ENCODE measurements at regions not wholly inside any gene's neighbourhood (a gene's known extent, or its start where the extent isn't known, plus 50 kb on each side); places are given as distances from the start of the nearest gene placed in this dataset.
"Not testable (repeated sequence)": the region's sequence is repeated elsewhere in the genome, so short reads cannot be mapped to it uniquely, and the experiment has no call there.

DNA sequence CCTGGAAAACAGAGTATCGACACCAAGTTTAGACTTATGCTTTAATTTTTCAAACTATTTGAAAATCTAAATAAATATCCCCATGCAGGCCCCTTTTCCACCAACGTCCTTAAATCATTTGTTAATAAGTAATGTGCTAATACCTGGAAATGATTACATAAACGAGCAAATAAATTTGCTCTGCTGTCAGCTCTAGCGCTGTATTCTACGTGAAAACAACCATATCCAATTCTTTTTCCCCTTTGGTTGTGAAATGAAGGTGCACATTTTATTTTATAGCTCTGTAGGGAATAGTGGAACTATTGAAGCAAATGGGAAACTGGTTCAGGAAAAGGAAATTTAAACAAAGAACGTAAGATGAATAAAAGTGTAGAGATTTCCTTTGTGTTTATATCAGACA, 137.7 kb upstream of the ZNF608 start:
- H3K27me3 Mint-ChIP-seq (ENCODE audit: low read depth) = no peaks in the 10 kb centered on the region
- ATAC-seq (replicated peaks in 1 of 2) = no peak
- H3K4me1 Mint-ChIP-seq (ENCODE audit: low read depth) = no peaks in the 10 kb centered on the region
- no peaks in the 10 kb centered on the region for H3K9me3 Mint-ChIP-seq
- H3K4me3 Mint-ChIP-seq = no peak overlapping the region
- H3K27ac Mint-ChIP-seq = no peak overlapping the region
- H3K36me3 Mint-ChIP-seq (ENCODE audit: insufficient read depth in 2 of 2) = no peaks in the 10 kb centered on the region
- DNase-seq = no peak

DNA sequence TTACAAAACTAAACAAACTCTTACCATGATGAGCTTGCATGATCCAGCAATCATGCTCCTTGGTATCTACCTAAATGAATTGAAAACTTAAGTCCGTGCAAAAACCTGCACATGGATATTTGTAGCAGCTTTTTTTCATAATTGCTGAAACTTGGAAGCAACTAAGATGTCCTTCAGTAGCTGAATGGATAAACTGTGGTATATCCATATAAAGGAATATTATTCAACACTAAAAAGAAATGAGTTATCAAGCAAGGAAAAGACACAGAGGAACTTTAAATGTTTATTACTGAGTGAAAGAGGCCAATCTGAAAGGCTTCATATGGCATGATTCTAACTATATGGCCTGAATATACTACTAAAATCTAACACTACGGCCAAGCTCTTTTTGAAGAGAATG, 139.1 kb upstream of the ZNF608 start:
- H3K27ac Mint-ChIP-seq = no peak overlapping the region
- H3K27me3 Mint-ChIP-seq (ENCODE audit: low read depth) = no peaks in the 10 kb centered on the region
- no peak for ATAC-seq (replicated peaks in 1 of 2)

DNA sequence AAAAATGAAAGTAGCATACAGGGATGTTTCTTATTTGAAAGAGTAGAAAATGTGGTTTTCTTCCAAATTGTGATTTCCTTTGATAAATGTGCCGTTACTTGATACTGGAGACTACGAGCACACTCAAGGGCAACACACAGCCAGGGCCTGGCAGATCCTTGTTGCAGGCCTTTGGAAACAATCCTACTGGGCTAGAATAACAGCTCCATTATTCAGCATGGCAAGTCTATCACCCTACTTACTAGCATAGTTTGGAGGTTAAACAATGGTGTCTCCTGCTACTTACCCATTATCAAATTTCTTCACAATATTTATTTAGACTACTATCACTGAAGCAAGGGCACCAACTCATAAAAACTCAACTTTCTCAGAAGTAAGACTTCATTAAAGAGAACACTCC, 140.8 kb upstream of the ZNF608 start:
- Mint-ChIP-seq H3K4me1 (ENCODE audit: low read depth) (no peaks in the 10 kb centered on the region), H3K27ac (no peak overlapping the region), H3K27me3 (ENCODE audit: low read depth) (no peaks in the 10 kb centered on the region), H3K36me3 (ENCODE audit: insufficient read depth in 2 of 2) (no peaks in the 10 kb centered on the region), H3K9me3 (no peaks in the 10 kb centered on the region), H3K4me3 (no peak overlapping the region)
- DNase-seq (no peak), ATAC-seq (replicated peaks in 1 of 2) (no peak)

More for the DNA sequence above, 139.1 kb upstream of the ZNF608 start:
- no peaks in the 10 kb centered on the region for H3K36me3 Mint-ChIP-seq (ENCODE audit: insufficient read depth in 2 of 2)
- H3K4me3 Mint-ChIP-seq = no peak overlapping the region
- no peaks in the 10 kb centered on the region for H3K9me3 Mint-ChIP-seq
- no peak for DNase-seq
- no peaks in the 10 kb centered on the region for H3K4me1 Mint-ChIP-seq (ENCODE audit: low read depth)

DNA sequence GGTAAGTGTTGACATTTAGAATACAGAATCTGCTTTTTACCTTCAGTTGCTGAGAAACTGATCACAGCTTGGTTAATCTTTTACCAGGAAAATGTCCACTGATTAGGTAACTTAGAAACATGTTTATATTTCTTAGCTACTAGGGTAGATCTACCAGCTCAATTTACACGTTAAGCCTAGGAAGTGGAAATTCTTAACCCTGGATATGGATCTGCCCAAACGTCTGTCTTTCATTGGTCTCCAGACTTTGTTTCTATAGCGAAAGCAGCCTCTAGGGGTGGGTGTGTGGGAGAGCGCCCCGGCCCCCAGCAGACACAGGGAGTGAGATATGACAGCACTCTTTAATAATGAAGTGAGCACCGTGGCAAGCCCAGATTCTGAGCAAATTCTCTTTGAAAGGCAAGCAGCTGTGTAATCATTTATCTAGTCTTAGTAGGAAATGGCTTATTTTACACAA, 141.6 kb upstream of the ZNF608 start:
- DNase-seq = no peak
- no peak for ATAC-seq (replicated peaks in 1 of 2)
- Mint-ChIP-seq H3K4me1 (ENCODE audit: low read depth) (no peaks in the 10 kb centered on the region), H3K9me3 (no peaks in the 10 kb centered on the region), H3K27me3 (ENCODE audit: low read depth) (no peaks in the 10 kb centered on the region), H3K27ac (no peak overlapping the region), H3K36me3 (ENCODE audit: insufficient read depth in 2 of 2) (no peaks in the 10 kb centered on the region), H3K4me3 (no peak overlapping the region)

DNA sequence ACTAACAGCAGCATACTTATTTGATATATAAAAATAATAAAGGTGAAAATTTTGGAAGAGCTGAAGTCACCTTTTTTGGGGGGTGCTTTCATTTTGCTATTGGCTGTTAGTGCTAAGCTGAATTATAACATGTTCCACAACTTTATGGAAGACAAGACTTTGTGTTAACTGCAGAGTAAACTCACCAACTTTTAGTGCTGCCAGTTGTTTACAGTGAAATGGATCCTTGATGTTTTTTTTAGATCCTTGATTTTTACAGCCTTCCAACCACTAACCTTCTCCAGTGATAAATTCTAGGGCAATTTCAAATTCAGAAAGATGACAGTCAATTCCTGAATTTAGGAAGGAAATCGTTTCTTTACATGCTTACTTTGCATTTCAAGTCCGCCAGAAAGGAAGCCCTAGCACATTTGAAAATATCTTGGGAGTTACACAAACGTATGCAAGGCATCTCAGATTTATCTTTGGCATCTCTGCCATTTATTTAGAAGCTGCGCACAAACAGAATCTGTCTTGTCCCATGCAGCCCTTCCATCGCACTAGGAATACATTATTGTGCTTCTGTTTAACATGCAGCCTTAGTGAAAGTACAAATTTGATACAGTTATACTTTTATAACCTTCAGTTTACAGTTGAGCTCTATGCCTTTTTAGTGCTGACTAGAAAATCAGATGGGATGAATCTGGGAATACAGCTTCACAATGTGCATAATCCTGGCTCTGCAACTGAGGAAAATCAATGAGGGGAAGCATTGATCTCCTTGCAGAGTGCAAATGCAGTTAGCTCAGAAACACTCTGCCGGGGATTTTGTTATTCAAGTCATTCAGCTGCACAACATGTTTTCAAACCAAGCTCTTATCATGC, 142.4 kb upstream of the ZNF608 start:
- no peak overlapping the region for H3K27ac Mint-ChIP-seq
- H3K36me3 Mint-ChIP-seq (ENCODE audit: insufficient read depth in 2 of 2) = no peaks in the 10 kb centered on the region
- H3K4me1 Mint-ChIP-seq (ENCODE audit: low read depth) = no peaks in the 10 kb centered on the region
- no peak overlapping the region for H3K4me3 Mint-ChIP-seq
- no peaks in the 10 kb centered on the region for H3K27me3 Mint-ChIP-seq (ENCODE audit: low read depth)
- ATAC-seq (replicated peaks in 1 of 2) (no peak), DNase-seq (no peak)
- no peaks in the 10 kb centered on the region for H3K9me3 Mint-ChIP-seq

DNA sequence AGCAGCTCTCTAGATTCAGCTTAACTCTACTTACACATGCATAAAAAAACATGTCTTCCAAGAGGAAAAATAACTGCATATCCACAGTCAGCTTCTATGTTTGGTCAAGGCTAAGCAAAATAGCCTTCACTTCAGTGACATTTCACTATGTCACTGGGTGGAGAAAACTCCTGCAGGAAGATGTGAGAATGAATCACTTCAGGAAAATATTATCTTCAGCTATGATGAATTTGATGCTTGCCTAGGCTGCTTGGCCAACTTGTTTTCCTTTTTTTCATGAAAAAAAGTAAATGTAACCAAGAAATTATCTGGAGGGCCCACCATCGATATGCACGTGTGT, 143.0 kb upstream of the ZNF608 start:
- Mint-ChIP-seq H3K9me3 (no peaks in the 10 kb centered on the region), H3K27ac (no peak overlapping the region), H3K4me3 (no peak overlapping the region), H3K27me3 (ENCODE audit: low read depth) (no peaks in the 10 kb centered on the region), H3K36me3 (ENCODE audit: insufficient read depth in 2 of 2) (no peaks in the 10 kb centered on the region), H3K4me1 (ENCODE audit: low read depth) (no peaks in the 10 kb centered on the region)
- ATAC-seq (replicated peaks in 1 of 2) (no peak), DNase-seq (no peak)

DNA sequence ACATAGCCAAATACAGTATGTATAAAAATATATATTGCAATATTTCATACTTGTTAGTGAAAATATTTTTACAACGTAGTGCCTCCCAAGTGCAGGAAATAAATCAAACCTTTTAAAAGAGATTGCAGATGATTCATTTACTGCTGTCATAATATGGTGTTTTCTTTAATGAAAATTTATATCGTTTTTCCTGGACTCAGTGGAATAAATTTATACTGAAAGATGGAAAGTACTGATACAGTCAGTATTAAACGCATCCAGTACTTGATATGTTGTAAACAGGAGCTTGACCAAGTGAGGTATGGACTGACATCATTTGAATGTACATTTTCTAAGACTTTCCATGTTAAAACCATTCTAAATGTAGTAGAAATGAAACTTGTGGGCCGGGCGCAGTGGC, 143.4 kb upstream of the ZNF608 start:
- H3K4me3 Mint-ChIP-seq = no peak overlapping the region
- no peaks in the 10 kb centered on the region for H3K36me3 Mint-ChIP-seq (ENCODE audit: insufficient read depth in 2 of 2)
- no peak overlapping the region for H3K27ac Mint-ChIP-seq

DNA sequence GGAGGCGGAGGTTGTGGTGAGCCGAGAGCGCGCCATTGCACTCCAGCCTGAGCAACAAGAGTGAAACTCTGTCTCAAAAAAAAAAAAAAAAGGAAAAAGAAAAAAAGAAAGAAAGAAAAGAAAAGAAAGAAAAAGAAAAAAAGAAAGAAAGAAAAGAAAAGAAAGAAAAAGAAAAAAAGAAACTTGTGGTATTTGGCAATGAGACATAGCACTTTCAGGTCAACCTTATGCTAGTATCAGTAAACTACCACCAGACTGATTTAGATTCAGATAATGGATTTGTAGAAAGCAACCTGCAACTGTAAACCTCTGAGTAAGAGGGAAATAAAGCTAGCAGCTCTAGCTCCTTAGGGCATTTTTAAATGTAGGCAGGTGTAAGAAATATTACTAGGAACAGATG, 144.0 kb upstream of the ZNF608 start:
- not testable (repeated sequence) for H3K36me3 Mint-ChIP-seq (ENCODE audit: insufficient read depth in 2 of 2); ATAC-seq (replicated peaks in 1 of 2); H3K4me3 Mint-ChIP-seq; H3K27ac Mint-ChIP-seq; H3K4me1 Mint-ChIP-seq (ENCODE audit: low read depth); DNase-seq; H3K27me3 Mint-ChIP-seq (ENCODE audit: low read depth); H3K9me3 Mint-ChIP-seq

More for the DNA sequence above, 143.4 kb upstream of the ZNF608 start:
- ATAC-seq (replicated peaks in 1 of 2) (no peak), DNase-seq (no peak)
- Mint-ChIP-seq H3K27me3 (ENCODE audit: low read depth) (no peaks in the 10 kb centered on the region), H3K4me1 (ENCODE audit: low read depth) (no peaks in the 10 kb centered on the region), H3K9me3 (no peaks in the 10 kb centered on the region)

DNA sequence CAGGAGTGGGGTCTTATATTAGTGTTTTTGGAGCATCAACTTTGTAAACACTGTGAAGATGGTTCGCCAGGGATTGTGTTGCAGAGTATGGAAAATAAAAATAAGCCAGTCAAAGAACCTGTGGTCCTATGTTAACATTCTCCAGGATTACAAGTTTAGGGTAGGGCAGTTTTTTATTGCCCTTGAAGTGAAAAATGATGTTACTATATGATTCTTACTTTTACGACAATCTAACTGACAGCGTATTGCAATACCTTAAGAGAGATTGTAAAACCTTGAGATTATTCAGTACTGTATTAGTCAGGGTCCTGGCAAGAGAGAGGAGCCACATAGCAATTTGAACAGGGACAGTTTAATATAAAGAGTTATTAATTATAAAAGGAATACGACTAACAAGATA, 144.7 kb upstream of the ZNF608 start:
- H3K4me1 Mint-ChIP-seq (ENCODE audit: low read depth) = no peaks in the 10 kb centered on the region
- no peaks in the 10 kb centered on the region for H3K9me3 Mint-ChIP-seq
- no peaks in the 10 kb centered on the region for H3K36me3 Mint-ChIP-seq (ENCODE audit: insufficient read depth in 2 of 2)
- no peak overlapping the region for H3K27ac Mint-ChIP-seq
- DNase-seq (no peak), ATAC-seq (replicated peaks in 1 of 2) (no peak)
- no peak overlapping the region for H3K4me3 Mint-ChIP-seq
- H3K27me3 Mint-ChIP-seq (ENCODE audit: low read depth) = no peaks in the 10 kb centered on the region

DNA sequence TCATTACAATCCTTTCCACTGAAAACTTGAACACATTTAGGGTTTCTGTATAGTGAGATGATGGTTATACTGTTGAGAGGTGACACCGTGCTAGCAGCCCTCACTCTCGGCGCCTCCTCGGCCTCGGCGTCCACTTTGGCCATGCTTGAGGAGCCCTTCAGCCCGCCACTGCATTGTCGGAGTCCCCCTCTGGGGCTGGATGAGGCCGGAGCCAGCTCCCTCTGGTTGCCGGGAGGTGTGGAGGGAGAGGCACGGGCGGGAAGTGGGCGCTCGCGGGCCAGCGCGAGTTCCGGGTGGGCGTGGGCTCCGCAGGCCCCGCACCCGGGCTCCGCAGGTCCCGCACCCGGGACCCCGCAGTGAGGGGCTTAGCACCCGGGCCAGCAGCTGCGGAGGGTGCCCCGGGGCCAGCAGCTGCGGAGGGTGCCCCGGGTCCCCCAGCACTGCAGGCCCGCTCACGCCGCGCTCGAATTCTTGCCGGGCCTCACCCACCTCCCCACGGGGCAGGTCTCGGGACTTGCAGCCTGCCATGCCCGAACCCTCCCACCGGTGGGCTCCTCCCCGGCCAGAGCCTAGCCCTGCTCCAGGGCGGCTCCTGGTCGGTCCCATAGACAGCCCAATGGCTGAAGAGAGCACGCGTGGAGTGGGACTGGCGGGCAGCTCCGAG, 145.9 kb upstream of the ZNF608 start:
- no peaks in the 10 kb centered on the region for H3K27me3 Mint-ChIP-seq (ENCODE audit: low read depth)
- H3K36me3 Mint-ChIP-seq (ENCODE audit: insufficient read depth in 2 of 2) = no peaks in the 10 kb centered on the region
- ATAC-seq (replicated peaks in 1 of 2) = no peak
- no peak overlapping the region for H3K27ac Mint-ChIP-seq
- H3K9me3 Mint-ChIP-seq = no peaks in the 10 kb centered on the region
- H3K4me3 Mint-ChIP-seq = no peak overlapping the region
- H3K4me1 Mint-ChIP-seq (ENCODE audit: low read depth) = no peaks in the 10 kb centered on the region
- DNase-seq = no peak

DNA sequence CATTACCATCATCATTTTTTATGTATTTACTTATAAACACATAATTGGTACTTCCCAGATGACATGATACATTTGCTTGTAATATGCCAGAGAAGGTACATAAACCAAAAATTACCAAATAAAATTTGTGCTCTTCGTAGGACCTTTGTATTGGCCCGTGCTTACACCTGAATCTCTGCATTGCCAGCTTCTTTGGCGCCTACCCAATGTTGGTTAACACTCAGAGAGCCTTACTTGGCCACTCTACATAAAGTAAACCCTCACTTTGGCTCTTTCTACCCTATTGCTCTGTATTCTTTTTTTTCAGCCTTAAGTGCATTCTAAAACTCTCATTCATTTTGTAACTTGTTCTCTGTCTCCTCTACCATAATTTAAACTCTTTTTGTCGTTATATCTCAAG, 148.1 kb upstream of the ZNF608 start:
- Mint-ChIP-seq H3K4me1 (ENCODE audit: low read depth) (no peaks in the 10 kb centered on the region), H3K27ac (no peak overlapping the region), H3K4me3 (no peak overlapping the region), H3K27me3 (ENCODE audit: low read depth) (no peaks in the 10 kb centered on the region), H3K36me3 (ENCODE audit: insufficient read depth in 2 of 2) (no peaks in the 10 kb centered on the region), H3K9me3 (no peaks in the 10 kb centered on the region)
- ATAC-seq (replicated peaks in 1 of 2) (no peak), DNase-seq (no peak)

DNA sequence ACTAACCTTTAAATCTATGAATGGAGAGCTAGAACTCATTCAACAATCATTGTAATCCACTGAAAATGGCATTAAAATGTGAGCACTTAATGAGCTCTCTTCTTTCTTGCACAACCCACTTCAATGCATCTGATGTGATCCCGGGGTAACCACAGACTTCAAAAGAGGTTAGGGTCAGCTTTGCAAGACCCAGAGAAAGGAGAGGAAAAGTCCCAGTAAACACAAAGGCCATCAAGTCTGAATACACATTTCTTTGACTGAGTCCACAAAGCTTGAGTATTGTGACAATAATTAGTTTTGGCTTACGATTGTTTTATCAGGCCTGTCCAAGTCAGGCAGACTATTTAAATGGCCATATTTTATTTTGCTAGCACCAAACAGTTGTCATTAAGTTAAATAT, 148.8 kb upstream of the ZNF608 start:
- H3K27me3 Mint-ChIP-seq (ENCODE audit: low read depth) = no peaks in the 10 kb centered on the region
- H3K4me3 Mint-ChIP-seq = no peak overlapping the region
- H3K27ac Mint-ChIP-seq = no peak overlapping the region
- no peak for DNase-seq
- no peaks in the 10 kb centered on the region for H3K4me1 Mint-ChIP-seq (ENCODE audit: low read depth)
- no peaks in the 10 kb centered on the region for H3K36me3 Mint-ChIP-seq (ENCODE audit: insufficient read depth in 2 of 2)
- no peak for ATAC-seq (replicated peaks in 1 of 2)
- H3K9me3 Mint-ChIP-seq = no peaks in the 10 kb centered on the region

DNA sequence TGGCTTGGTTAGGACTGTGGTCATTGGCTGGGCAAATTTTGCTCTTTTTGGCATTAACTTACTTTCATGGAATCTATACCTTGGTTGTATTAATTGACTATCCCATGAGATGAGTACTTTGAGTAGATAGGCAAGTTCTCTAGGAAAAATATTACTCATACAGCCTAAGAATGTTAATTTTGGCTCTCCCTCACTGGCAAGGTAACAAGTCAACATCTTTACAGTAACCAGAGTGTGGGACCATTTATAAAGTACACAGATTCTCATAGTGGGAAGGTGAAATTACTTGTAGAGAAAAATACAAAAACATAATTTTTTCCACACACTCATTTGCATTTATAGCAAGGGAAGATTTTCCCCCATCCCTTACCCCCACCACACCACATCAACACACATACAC, 154.6 kb upstream of the ZNF608 start:
- Mint-ChIP-seq H3K4me1 (ENCODE audit: low read depth) (peaks cover 15% of the 10 kb centered on the region), H3K36me3 (ENCODE audit: insufficient read depth in 2 of 2) (no peaks in the 10 kb centered on the region), H3K9me3 (no peaks in the 10 kb centered on the region), H3K4me3 (no peak overlapping the region), H3K27me3 (ENCODE audit: low read depth) (no peaks in the 10 kb centered on the region), H3K27ac (no peak overlapping the region)
- DNase-seq (no peak), ATAC-seq (replicated peaks in 1 of 2) (no peak)
